Stimulated activated naive CD8-positive, alpha-beta T cell treated with anti-CD3 and anti-CD28 coated beads, Interleukin-15, Interleukin-2, amounts not matched to agents 100 U/mL and 50 U/mL, for 24 hours (primary cell): ENCODE measurements at regions not wholly inside any gene's neighbourhood (a gene's known extent, or its start where the extent isn't known, plus 50 kb on each side); places are given as distances from the start of the nearest gene placed in this dataset.
A peak's percentile ranks its signal among the peaks of the same experiment; 100 is the strongest.

Source experiments
- ATAC-seq: fragments of 150-1000 bp; cut with Tn5 transposase; one replicate; pipeline ENCODE4 v1.10.0; 2021
- DNase-seq: peaks from one replicate; pipeline ENCODE4 v3.0.0; 2021

- ATAC-seq (no peak), DNase-seq (no peak)
Observed at GRCh38 chr6:41451515-41452163, 94.5 kb upstream of the FOXP4 start.

GRCh38 chr6:41452763-41453162, 93.4 kb upstream of the FOXP4 start:
- no peak for DNase-seq
- no peak for ATAC-seq

- no peak for ATAC-seq
- DNase-seq: no peak
Observed at GRCh38 chr6:41453244-41453643, 92.9 kb upstream of the FOXP4 start.

- ATAC-seq: no peak
- no peak for DNase-seq
Observed at GRCh38 chr6:41454189-41454789, 91.9 kb upstream of the FOXP4 start.

GRCh38 chr6:41455410-41455809, 90.8 kb upstream of the FOXP4 start:
- ATAC-seq: no peak
- no peak for DNase-seq

- DNase-seq (no peak), ATAC-seq (no peak)
Observed at GRCh38 chr6:41455818-41456217, 90.4 kb upstream of the FOXP4 start.

GRCh38 chr6:41457303-41457670, 88.9 kb upstream of the FOXP4 start:
- ATAC-seq (no peak), DNase-seq (no peak)

- ATAC-seq (no peak), DNase-seq (no peak)
Observed at GRCh38 chr6:41459738-41460137, 86.4 kb upstream of the FOXP4 start.

- DNase-seq (no peak), ATAC-seq (no peak)
Observed at GRCh38 chr6:41460742-41461336, 85.3 kb upstream of the FOXP4 start.

GRCh38 chr6:41462033-41462432, 84.1 kb upstream of the FOXP4 start:
- DNase-seq: no peak
- no peak for ATAC-seq

- peak; percentile 54 for DNase-seq
Observed at GRCh38 chr6:41463062-41463930, 82.9 kb upstream of the FOXP4 start.

GRCh38 chr6:41464019-41464418, 82.2 kb upstream of the FOXP4 start:
- no peak for DNase-seq

More at GRCh38 chr6:41463062-41463930, 82.9 kb upstream of the FOXP4 start:
- no peak for ATAC-seq

GRCh38 chr6:41464481-41464880, 81.7 kb upstream of the FOXP4 start:
- DNase-seq: no peak

More at GRCh38 chr6:41464019-41464418, 82.2 kb upstream of the FOXP4 start:
- no peak for ATAC-seq

GRCh38 chr6:41466437-41466990, 79.7 kb upstream of the FOXP4 start:
- DNase-seq: no peak
- no peak for ATAC-seq

More at GRCh38 chr6:41464481-41464880, 81.7 kb upstream of the FOXP4 start:
- ATAC-seq: no peak

GRCh38 chr6:41467061-41467460, 79.1 kb upstream of the FOXP4 start:
- ATAC-seq: no peak
- DNase-seq: no peak

- ATAC-seq (no peak), DNase-seq (no peak)
Observed at GRCh38 chr6:41467627-41468404, 78.4 kb upstream of the FOXP4 start.

GRCh38 chr6:41469156-41470028, 76.8 kb upstream of the FOXP4 start:
- ATAC-seq (no peak), DNase-seq (no peak)

GRCh38 chr6:41470029-41470330, 76.2 kb upstream of the FOXP4 start:
- peak; percentile 17 for ATAC-seq
- no peak for DNase-seq

GRCh38 chr6:41470331-41471063, 75.7 kb upstream of the FOXP4 start:
- ATAC-seq (peak; percentile 25), DNase-seq (peak; percentile 39)
